ENCODE measurements at regions not wholly inside any gene's neighbourhood (a gene's known extent, or its start where the extent isn't known, plus 50 kb on each side); places are given as distances from the start of the nearest gene placed in this dataset.

DNA sequence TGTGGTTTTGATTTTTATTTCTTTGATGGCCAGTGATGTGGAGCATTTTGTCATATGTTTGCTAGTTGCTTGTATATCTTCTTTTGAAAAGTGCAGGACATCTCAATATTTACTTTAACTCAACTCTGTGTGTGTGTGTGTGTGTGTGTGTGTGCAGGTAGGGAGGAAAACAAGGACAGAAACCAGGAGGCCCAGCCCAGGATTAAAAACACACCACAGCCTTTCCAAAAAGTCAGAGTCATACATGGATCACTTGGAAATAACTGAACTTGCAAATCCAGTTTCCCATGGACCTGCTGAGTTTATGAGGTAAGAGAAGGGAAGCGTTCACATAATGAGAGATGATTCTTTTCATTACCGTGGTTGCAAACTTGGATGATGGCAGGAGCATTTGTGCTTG is 189.9 kb upstream of the LYZL1 start:
- TF ChIP-seq, protein P1, sequence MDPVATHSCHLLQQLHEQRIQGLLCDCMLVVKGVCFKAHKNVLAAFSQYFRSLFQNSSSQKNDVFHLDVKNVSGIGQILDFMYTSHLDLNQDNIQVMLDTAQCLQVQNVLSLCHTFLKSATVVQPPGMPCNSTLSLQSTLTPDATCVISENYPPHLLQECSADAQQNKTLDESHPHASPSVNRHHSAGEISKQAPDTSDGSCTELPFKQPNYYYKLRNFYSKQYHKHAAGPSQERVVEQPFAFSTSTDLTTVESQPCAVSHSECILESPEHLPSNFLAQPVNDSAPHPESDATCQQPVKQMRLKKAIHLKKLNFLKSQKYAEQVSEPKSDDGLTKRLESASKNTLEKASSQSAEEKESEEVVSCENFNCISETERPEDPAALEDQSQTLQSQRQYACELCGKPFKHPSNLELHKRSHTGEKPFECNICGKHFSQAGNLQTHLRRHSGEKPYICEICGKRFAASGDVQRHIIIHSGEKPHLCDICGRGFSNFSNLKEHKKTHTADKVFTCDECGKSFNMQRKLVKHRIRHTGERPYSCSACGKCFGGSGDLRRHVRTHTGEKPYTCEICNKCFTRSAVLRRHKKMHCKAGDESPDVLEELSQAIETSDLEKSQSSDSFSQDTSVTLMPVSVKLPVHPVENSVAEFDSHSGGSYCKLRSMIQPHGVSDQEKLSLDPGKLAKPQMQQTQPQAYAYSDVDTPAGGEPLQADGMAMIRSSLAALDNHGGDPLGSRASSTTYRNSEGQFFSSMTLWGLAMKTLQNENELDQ (tag by site-specific recombination; IDR thresholded peaks at IDR 0.05; ENCODE audit: low read depth): no peak
- TF ChIP-seq GFI1B (tag by site-specific recombination; IDR thresholded peaks at IDR 0.05): no peak
- no peak for TF ChIP-seq SCRT1 (tag by site-specific recombination; IDR thresholded peaks at IDR 0.05; ENCODE audit: borderline replicate concordance)
- TF ChIP-seq ZNF624 (tag by site-specific recombination; IDR thresholded peaks at IDR 0.05): no peak
- no peak for TF ChIP-seq KLF9 (tag by site-specific recombination; IDR thresholded peaks at IDR 0.05; ENCODE audit: low read depth)
- TF ChIP-seq, protein P2, sequence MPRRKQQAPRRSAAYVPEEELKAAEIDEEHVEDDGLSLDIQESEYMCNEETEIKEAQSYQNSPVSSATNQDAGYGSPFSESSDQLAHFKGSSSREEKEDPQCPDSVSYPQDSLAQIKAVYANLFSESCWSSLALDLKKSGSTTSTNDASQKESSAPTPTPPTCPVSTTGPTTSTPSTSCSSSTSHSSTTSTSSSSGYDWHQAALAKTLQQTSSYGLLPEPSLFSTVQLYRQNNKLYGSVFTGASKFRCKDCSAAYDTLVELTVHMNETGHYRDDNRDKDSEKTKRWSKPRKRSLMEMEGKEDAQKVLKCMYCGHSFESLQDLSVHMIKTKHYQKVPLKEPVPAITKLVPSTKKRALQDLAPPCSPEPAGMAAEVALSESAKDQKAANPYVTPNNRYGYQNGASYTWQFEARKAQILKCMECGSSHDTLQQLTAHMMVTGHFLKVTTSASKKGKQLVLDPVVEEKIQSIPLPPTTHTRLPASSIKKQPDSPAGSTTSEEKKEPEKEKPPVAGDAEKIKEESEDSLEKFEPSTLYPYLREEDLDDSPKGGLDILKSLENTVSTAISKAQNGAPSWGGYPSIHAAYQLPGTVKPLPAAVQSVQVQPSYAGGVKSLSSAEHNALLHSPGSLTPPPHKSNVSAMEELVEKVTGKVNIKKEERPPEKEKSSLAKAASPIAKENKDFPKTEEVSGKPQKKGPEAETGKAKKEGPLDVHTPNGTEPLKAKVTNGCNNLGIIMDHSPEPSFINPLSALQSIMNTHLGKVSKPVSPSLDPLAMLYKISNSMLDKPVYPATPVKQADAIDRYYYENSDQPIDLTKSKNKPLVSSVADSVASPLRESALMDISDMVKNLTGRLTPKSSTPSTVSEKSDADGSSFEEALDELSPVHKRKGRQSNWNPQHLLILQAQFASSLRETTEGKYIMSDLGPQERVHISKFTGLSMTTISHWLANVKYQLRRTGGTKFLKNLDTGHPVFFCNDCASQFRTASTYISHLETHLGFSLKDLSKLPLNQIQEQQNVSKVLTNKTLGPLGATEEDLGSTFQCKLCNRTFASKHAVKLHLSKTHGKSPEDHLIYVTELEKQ (tag by site-specific recombination; IDR thresholded peaks at IDR 0.05; ENCODE audit: borderline replicate concordance): no peak
- TF ChIP-seq ZNF37A (tag by site-specific recombination; IDR thresholded peaks at IDR 0.05): no peak
- TF ChIP-seq IKZF3 (tag by site-specific recombination; IDR thresholded peaks at IDR 0.05): no peak
- no peak for TF ChIP-seq ZNF292 (tag by site-specific recombination; IDR thresholded peaks at IDR 0.05; ENCODE audit: borderline replicate concordance, low read depth)
- no peak for TF ChIP-seq ZNF146 (tag by site-specific recombination; IDR thresholded peaks at IDR 0.05)
- TF ChIP-seq MZF1 (tag by site-specific recombination; IDR thresholded peaks at IDR 0.05; ENCODE audit: borderline replicate concordance): no peak
- TF ChIP-seq, protein P3, sequence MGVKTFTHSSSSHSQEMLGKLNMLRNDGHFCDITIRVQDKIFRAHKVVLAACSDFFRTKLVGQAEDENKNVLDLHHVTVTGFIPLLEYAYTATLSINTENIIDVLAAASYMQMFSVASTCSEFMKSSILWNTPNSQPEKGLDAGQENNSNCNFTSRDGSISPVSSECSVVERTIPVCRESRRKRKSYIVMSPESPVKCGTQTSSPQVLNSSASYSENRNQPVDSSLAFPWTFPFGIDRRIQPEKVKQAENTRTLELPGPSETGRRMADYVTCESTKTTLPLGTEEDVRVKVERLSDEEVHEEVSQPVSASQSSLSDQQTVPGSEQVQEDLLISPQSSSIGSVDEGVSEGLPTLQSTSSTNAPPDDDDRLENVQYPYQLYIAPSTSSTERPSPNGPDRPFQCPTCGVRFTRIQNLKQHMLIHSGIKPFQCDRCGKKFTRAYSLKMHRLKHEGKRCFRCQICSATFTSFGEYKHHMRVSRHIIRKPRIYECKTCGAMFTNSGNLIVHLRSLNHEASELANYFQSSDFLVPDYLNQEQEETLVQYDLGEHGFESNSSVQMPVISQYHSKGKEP (tag by site-specific recombination; IDR thresholded peaks at IDR 0.05): no peak
- no peak for TF ChIP-seq ZBTB48 (tag by site-specific recombination; IDR thresholded peaks at IDR 0.05)
- no peak for TF ChIP-seq HOXD13 (CRISPR knock-in tag; IDR thresholded peaks at IDR 0.05; ENCODE audit: borderline replicate concordance)
- no peak for TF ChIP-seq ZNF473 (tag by site-specific recombination; IDR thresholded peaks at IDR 0.05)
- no peak for TF ChIP-seq ZNF654 (tag by site-specific recombination; IDR thresholded peaks at IDR 0.05; ENCODE audit: low read depth)
- no peak for TF ChIP-seq ZNF416 (tag by site-specific recombination; IDR thresholded peaks at IDR 0.05)
- Histone ChIP-seq H3K4me1 (ENCODE audit: control insufficient read depth, insufficient read depth, low read length) (no peaks in the 10 kb centered on the region; the same call in 1 of the 2 replicates), H3K9me3 (ENCODE audit: control insufficient read depth, insufficient read depth, low read depth, low read length) (no peaks in the 10 kb centered on the region), H3K27ac (ENCODE audit: extremely low read depth, low read depth, low read length) (no peak overlapping the region), H3K4me3 (ENCODE audit: low read depth, low read length) (no peak overlapping the region), H3K36me3 (ENCODE audit: control insufficient read depth in 2 of 2, insufficient read depth in 1 of 2, low read length in 2 of 2) (no peaks in the 10 kb centered on the region)
- POLR2A ChIA-PET: no interaction called here
- CTCF ChIA-PET: interaction anchor here (0.5 kb wide), 1 partner anchor 107 kb away, joined by 4 read pairs; no protein-coding TSS in a partner anchor

DNA sequence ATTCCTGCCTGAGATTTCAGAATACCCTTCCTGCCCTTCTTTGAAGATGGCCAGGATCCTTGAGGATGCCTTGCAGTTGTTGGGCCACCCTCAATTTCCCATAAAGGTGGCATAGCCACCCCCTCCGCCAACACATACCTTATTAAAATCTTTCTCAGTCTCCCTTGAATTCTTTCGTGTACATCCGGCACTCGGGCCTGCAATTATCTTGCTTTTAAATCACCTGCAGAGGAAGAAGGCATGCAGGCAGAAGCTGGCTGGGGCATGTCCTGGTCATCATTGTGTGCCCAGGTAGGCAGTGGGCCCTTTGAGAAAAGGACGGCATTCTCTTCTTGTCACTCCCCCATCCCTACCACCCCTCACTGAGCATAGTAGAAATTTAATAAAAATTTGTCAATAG is 189.5 kb upstream of the LYZL1 start:
- H3K4me3 ChIP-seq (ENCODE audit: low read depth, low read length): no peak overlapping the region
- ChIA-PET CTCF (interaction anchor here (0.5 to 1.2 kb wide), 2 partner anchors 20 to 107 kb away, joined by 3 to 4 read pairs; no protein-coding TSS in a partner anchor), POLR2A (no interaction called here)
- no peaks in the 10 kb centered on the region for H3K9me3 ChIP-seq (ENCODE audit: control insufficient read depth, insufficient read depth, low read depth, low read length)
- no peaks in the 10 kb centered on the region; the same call in 1 of the 2 replicates for H3K4me1 ChIP-seq (ENCODE audit: control insufficient read depth, insufficient read depth, low read length)
- no peak overlapping the region for H3K27ac ChIP-seq (ENCODE audit: extremely low read depth, low read depth, low read length)
- H3K36me3 ChIP-seq (ENCODE audit: control insufficient read depth in 2 of 2, insufficient read depth in 1 of 2, low read length in 2 of 2): no peaks in the 10 kb centered on the region
- no peak for TF ChIP-seq ZNF624 (tag by site-specific recombination; IDR thresholded peaks at IDR 0.05)
- no peak for TF ChIP-seq BCL11A (tag by site-specific recombination; IDR thresholded peaks at IDR 0.05; ENCODE audit: low read depth)
- no peak for TF ChIP-seq ZNF791 (tag by site-specific recombination; IDR thresholded peaks at IDR 0.05)
- no peak for TF ChIP-seq ZNF48 (tag by site-specific recombination; IDR thresholded peaks at IDR 0.05)
- TF ChIP-seq, protein P4, sequence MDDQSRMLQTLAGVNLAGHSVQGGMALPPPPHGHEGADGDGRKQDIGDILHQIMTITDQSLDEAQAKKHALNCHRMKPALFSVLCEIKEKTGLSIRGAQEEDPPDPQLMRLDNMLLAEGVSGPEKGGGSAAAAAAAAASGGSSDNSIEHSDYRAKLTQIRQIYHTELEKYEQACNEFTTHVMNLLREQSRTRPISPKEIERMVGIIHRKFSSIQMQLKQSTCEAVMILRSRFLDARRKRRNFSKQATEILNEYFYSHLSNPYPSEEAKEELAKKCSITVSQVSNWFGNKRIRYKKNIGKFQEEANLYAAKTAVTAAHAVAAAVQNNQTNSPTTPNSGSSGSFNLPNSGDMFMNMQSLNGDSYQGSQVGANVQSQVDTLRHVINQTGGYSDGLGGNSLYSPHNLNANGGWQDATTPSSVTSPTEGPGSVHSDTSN (CRISPR knock-in tag; IDR thresholded peaks at IDR 0.05): no peak
- TF ChIP-seq ZNF354C (tag by site-specific recombination; IDR thresholded peaks at IDR 0.05; ENCODE audit: borderline replicate concordance, low read depth): no peak
- TF ChIP-seq, protein P5, sequence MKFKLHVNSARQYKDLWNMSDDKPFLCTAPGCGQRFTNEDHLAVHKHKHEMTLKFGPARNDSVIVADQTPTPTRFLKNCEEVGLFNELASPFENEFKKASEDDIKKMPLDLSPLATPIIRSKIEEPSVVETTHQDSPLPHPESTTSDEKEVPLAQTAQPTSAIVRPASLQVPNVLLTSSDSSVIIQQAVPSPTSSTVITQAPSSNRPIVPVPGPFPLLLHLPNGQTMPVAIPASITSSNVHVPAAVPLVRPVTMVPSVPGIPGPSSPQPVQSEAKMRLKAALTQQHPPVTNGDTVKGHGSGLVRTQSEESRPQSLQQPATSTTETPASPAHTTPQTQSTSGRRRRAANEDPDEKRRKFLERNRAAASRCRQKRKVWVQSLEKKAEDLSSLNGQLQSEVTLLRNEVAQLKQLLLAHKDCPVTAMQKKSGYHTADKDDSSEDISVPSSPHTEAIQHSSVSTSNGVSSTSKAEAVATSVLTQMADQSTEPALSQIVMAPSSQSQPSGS (tag by site-specific recombination; IDR thresholded peaks at IDR 0.05; ENCODE audit: low read depth): no peak
- TF ChIP-seq ZNF426 (tag by site-specific recombination; IDR thresholded peaks at IDR 0.05): no peak
- no peak for TF ChIP-seq ZNF530 (tag by site-specific recombination; IDR thresholded peaks at IDR 0.05; ENCODE audit: low read depth)
- TF ChIP-seq ZNF664 (tag by site-specific recombination; IDR thresholded peaks at IDR 0.05): no peak
